GM19452 (cell line): ENCODE measurements at regions not wholly inside any gene's neighbourhood (a gene's known extent, or its start where the extent isn't known, plus 50 kb on each side); places are given as distances from the start of the nearest gene placed in this dataset.

Source experiments
- ATAC-seq: cut with Tn5 transposase; IDR thresholded peaks from one replicate; pipeline ENCODE4 v1.9.1; 2021; ENCODE audit not compliant: unreplicated experiment

- no peak for ATAC-seq
Observed at GRCh38 chr3:3633761-3634160, 165.5 kb upstream of the LRRN1 start.

- ATAC-seq: no peak
Observed at GRCh38 chr3:3632449-3632848, 166.8 kb upstream of the LRRN1 start.

GRCh38 chr3:3631114-3631513 is 168.1 kb upstream of the LRRN1 start:
- no peak for ATAC-seq

- no peak for ATAC-seq
Observed at GRCh38 chr3:3629911-3630310, 169.3 kb upstream of the LRRN1 start.

GRCh38 chr3:3628676-3629328 is 170.4 kb upstream of the LRRN1 start:
- ATAC-seq: no peak

- no peak for ATAC-seq
Observed at GRCh38 chr3:3627114-3627513, 172.1 kb upstream of the LRRN1 start.

- no peak for ATAC-seq
Observed at GRCh38 chr3:3625544-3626271, 173.5 kb upstream of the LRRN1 start.

GRCh38 chr3:3619815-3620214 is 179.4 kb upstream of the LRRN1 start:
- no peak for ATAC-seq

- no peak for ATAC-seq
Observed at GRCh38 chr3:3618623-3619022, 180.6 kb upstream of the LRRN1 start.

- ATAC-seq: no peak
Observed at GRCh38 chr3:3615533-3615932, 183.7 kb upstream of the LRRN1 start.

- no peak for ATAC-seq
Observed at GRCh38 chr3:3610581-3611298, 188.5 kb upstream of the LRRN1 start.

- no peak for ATAC-seq
Observed at GRCh38 chr3:3606321-3606720, 192.9 kb upstream of the LRRN1 start.

GRCh38 chr3:3605226-3605625 is 194.0 kb upstream of the LRRN1 start:
- ATAC-seq: no peak

- no peak for ATAC-seq
Observed at GRCh38 chr3:3603351-3603750, 195.9 kb upstream of the LRRN1 start.

GRCh38 chr3:3600665-3601340 is 198.4 kb upstream of the LRRN1 start:
- no peak for ATAC-seq

- no peak for ATAC-seq
Observed at GRCh38 chr3:3599016-3599415, 200.2 kb upstream of the LRRN1 start.

GRCh38 chr3:3594986-3595385 is 204.2 kb upstream of the LRRN1 start:
- no peak for ATAC-seq

GRCh38 chr3:3589715-3590130 is 209.5 kb upstream of the LRRN1 start:
- no peak for ATAC-seq

GRCh38 chr3:3587647-3587972 is 211.6 kb upstream of the LRRN1 start:
- no peak for ATAC-seq

GRCh38 chr3:3586843-3587646 is 212.2 kb upstream of the LRRN1 start:
- no peak for ATAC-seq

GRCh38 chr3:3586336-3586735 is 212.9 kb upstream of the LRRN1 start:
- no peak for ATAC-seq
